Lung microvascular endothelial cell (primary cell): ENCODE measurements at regions not wholly inside any gene's neighbourhood (a gene's known extent, or its start where the extent isn't known, plus 50 kb on each side); places are given as distances from the start of the nearest gene placed in this dataset.
"Not testable (repeated sequence)": the region's sequence is repeated elsewhere in the genome, so short reads cannot be mapped to it uniquely, and the experiment has no call there.

ENCODE experiments used
- DNase-seq, 2 donors: peaks; one replicate each; pipeline versions ENCODE4 v3.0.0 to v3.0.0-alpha.2; 2010; ENCODE audit warnings: low read depth in 2 of 2

DNA sequence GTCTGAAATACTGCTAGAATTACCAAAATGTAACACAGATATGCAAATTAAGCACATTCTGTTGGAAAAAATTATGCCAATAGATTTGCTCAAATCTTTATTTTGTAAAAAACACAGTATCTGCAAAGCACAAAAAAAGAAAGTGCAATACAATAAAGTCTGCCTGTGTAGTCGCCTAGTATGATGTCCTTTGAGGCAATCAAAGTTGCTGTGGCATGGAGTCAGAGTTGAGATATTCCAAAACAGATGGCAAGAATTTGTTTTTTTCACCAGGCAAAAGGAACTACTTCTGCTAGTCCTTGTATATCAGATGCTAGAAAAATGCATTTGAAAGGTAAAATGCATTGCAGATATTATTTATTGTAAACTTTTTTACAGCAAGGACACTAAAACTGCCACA is 531.3 kb upstream of the TMEFF2 start:
- DNase-seq: no peak

DNA sequence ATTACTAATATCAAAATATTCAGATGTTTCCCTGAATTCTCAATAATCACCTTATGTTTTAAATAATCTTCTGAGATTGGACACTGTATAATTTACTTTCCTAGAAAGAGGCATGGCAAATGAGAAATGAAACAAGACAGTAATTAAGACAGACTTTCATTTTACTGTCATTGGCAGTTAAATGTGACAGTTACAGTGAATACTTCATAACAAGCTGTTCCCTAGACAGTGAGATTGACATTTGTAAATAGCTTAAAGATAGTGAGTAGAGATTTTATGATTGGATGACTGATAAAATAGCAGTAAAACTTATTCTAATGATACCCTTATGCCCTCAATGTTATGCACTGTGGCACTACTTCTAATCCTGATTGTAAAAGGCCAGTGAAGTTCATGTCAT is 524.9 kb upstream of the TMEFF2 start:
- DNase-seq: no peak

DNA sequence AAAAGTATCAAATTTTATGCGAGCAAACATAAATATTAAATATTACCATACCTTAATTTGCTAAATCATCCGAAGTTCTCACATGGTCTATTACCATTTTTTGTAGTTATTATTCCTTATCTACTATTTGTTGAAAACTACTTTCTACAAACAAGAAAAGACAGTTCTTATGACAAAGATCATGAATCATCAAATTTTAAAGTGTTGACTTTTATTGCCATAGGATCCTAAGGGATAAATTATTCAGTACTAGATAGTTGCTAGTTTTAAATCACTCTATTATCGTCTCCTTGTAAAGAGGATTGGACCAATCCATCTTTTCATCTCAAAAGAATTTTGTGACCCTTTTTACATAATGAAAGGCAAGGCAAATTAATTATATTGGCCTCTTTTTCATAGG is 523.6 kb upstream of the TMEFF2 start:
- DNase-seq: no peak

DNA sequence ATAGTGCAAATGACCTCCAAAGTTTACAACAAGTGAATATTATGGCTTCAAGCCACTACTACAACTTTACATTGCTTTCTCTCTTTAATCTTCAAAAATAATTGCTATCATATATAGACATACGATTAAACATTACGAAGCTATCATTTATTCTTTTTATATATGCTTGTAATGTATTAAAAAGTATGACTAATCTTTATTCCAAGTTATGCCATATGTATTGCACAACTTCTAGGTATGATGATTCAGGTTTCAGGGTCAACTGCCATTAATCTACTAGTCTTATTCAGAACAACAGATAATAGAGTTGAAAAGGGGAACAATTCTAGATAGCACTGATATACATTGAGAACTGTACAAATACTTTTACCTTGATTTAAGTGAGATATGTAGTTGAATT is 506.2 kb upstream of the TMEFF2 start:
- no peak for DNase-seq

DNA sequence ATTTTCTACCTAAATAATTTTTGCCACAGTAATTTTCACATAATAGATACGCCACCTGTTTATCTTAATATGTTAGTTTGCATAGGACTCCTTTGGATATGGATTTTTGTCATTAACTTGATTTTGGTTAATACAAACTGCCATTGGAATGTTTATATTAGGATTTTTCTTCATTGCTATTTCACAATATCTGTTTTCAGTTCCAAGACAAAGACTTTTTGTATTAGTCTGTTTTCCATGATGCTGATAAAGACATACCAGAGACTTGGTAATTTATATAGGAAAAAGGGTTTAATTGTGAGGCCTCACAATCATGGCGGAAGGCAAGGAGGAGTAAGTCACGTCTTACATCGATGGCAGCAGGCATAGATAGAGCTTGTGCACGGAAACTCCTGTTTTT is 503.1 kb upstream of the TMEFF2 start:
- no peak for DNase-seq

DNA sequence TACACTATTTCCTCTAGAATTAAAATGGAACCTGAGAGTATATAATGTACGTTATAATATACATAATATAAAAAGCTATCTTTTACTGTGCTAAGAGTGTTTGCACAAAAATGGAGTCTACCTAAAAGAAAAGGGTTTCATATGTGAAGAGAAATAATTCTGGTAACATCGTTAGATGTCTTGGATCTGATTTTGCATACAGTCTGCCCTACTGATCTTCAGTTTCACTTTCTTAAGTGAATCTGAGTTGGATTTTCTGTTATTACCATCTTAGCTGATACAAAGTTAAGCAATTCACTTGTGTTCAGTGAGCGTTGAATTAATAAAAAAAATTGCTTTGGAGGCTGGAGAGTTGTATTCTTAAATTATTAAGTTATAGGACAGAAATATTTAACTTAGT is 502.1 kb upstream of the TMEFF2 start:
- DNase-seq: no peak

DNA sequence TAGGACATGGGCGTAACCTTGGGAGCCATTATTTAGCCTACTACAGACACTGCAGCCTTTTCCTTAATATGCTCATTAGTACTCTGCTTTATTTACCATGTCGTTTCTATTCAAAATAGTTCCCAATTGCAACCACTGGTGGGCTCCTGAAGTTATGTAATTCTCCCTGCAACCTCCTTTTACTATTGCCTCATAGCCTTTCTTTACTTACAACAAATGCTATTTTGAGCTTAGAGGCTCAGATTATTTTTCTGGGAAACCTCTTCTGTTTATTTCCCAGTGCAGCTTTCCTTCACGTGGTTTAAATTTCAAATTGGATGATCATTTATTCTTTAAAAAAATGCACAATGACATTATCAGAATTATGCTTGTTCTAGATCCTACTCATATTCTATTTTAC is 492.3 kb upstream of the TMEFF2 start:
- DNase-seq: no peak

DNA sequence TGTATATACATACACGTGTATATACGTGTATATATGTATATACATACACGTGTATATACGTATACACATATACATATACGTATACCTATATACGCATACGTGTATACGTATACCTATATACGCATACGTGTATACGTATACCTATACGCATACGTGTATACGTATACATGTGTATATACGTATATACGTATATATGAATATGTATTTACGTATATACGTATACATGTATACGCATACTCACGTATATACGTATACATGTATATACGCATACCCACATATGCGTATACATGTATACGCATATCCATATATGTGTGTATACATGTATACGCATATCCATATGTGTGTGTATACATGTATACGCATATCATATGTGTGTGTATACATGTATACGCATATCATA is 487.8 kb upstream of the TMEFF2 start:
- DNase-seq: not testable (repeated sequence)

DNA sequence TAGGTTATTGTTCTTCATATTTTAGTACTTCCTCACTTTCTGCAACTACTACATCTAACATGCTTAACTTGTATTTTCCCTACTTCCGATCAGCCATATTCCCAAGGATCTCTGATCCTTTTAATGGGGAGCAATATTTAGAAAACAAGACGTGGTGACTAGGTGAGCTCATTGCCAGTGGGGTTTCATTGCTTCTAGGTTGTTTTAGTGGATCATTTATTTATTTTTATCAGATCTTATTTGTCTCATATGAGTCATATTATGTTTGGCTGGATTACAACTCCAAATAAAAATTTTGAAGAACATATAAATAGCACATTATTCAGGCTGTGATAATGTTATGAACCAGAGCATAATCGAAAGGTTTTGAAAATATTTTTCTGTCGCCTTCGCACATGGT is 480.9 kb upstream of the TMEFF2 start:
- DNase-seq: no peak

DNA sequence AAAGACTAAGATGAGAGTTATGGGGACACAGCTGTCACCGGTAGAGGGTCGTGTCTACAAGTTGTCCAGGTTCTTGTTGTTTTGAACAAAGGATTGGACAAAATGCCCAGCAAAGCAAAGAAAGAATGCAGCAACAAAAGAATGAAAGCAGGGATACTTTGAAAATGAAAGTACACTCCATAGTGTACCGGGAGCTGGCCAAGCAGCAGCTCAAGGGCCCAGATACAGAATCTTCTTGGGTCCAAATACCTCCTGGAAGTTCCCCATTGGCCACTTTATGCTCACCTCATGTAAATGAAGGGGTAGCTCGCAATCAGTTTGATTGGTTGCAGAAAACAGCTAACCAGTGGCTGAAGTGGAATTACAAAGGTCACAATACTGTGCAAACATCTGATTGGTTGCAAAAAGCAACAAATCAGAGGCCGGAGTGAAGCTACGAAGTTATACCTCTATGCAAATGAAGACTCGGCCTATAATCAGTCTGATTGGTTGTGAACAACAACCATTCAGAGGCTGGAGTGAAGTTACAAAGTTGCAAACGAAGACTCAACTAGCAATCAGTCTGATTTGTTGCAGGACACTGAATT is 474.9 kb upstream of the TMEFF2 start:
- no peak for DNase-seq

DNA sequence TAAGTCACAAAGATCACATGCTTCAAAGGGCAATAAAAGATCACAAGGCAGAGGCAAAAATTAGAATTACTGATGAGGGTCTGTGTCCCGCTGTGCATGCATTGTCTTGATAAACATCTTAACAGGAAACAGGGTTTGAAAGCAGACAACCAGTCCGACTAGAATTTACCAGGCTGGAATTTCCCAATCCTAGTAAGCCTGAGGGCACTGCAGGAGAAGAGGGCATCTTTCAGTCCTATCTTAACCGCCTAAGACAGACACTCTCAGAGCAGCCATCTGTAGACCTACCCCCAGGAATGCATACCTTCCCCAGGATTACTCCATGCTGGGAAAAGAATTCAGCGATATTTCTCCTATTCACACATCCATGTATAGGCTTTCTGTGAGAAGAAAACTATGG is 465.8 kb upstream of the TMEFF2 start:
- not testable (repeated sequence) for DNase-seq

DNA sequence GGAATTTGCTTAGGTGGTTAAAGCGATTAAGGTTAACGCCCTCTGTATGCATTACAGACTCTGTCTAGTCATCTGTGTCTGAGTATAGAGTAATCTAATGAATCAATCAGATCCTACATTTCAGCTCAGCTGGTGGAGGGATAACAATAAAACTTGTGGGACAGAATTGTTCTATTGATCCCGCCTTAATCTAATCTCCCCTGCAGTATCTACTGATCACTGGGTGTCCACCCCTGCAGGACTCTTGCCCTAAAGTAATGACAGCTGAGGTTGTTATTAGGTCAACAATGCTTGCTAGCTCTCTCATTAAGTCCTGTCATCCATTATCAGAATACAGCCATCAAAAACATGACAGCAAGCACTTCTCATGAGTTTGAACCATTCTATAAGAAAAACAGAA is 462.6 kb upstream of the TMEFF2 start:
- DNase-seq: no peak

DNA sequence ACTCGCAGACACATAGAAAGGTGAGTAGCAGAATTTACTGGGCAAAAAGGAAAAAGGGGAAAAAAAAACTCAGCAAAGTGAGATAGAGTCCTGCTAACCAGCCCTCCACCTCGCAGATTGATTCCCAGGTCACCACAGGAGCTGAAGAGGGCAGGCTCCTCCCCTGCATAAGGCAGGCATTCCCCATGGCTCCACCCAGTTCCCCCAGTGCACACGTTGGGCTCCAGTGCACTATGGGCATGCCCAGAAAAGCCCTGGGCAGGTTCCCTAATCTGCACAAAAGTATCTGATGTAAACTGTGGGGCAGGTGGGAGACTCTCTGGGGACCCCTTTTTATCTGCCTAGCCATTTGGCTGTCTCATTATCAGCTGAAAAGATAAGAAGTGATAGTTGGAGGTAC is 461.2 kb upstream of the TMEFF2 start:
- no peak for DNase-seq

DNA sequence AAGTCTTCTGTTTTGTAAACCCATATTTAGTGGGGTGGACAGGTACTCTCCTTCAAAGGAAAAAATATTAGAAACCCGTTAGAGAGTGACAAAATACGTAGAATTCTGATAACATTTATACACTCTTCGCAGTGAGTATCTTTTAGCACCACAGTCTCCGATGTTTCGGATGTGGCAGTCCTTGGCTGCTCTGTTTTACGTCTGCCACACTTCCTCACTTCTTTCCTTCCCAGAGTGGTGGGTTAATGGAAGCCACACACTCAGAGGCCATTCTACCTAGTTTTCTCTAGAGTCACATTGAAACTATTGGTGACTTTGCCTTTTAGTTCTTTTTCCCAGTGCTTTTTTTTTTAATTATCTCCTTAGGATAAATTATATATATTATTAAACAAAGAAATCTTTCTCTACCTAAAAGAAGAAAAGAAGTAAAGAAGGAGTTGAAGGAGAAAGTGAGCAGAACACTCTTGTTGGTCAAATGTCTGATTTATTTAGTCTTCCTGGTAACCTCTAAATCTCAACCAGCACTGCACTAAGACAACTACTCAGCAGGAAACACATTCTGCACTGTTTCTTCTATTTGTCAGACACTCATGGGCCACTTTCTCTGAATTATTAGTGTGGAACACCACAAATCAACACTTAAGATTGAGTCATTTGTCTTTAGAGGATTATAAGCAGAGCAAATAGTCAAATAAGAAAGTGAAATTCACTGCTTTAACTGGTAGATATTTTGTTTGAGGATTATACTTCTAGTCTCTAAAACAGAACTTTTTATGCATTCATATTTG is 451.3 kb upstream of the TMEFF2 start:
- no peak for DNase-seq

DNA sequence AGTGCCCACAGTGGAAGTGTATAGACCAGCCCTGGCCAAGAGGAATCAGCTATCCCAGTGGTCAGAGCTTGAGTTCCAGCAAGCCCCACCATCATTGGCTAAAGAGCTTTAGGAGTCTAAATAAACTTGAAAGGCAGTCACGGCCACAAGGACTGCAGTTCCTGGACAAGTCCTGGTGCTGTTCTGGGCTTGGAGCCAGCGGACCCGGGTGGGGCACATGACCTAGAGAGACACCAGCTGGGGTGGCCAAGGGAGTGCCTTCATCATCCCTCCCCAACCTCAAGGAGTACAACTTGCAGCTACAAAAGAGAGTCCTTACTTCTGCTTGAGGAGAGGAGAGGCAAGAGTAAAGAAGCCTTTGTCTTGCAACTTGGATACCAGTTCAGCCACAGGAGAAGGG is 439.8 kb upstream of the TMEFF2 start:
- no peak for DNase-seq

DNA sequence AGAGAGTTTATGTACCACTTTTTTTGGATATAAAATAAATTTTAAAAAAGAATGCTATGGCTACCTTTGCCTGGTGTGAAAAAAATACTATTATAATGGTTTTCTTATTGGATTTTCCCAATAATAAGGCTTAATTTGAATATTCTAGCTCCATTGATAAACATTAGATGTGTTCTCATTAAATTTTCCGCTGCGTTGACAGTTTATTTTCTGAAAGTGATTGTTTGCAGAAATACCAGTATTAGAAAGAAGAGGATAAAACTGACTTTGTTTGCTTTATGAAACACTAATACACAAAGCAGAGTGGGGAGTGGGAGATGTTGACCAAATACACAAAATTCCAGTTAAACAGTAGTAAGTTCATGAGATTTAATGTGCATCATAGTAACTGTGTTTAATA is 433.3 kb upstream of the TMEFF2 start:
- no peak for DNase-seq

DNA sequence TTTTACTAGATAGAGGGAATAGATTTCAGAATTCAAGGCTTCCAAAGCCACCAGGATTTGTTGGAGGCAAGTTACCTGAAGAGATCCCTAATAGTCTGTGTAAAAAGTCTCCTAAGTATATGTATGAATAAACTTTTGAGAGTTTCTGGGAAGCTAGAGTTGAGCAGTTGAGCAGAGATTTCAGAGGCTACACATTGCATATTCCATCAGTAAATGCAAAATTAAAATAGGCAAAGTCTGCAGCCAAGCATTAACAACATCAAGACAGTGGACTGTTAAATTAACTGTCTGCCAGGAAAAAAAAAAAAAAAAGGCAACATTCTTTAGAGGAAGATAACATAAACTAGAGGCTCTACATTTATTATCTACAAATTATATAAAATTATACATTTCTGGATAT is 420.4 kb upstream of the TMEFF2 start:
- DNase-seq: no peak

DNA sequence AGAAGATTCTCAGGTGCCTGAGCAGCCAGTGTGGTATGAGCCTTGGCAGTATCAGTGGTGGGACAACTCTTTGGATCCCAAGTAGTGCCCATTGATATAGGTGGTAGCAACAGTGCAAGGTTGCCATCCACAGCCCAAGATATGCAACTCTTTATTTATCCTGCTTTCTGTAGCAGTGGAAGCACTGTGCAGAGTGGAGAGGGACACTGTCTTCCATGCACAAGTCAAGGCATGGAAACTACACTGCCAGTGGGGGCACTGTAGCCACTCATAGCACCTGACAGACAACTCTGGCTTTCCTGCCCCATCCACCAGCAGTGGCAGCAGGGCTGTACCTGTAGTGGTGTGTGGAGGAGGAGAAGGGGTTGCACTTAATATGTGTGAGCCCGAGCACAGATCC is 409.6 kb upstream of the TMEFF2 start:
- no peak for DNase-seq

DNA sequence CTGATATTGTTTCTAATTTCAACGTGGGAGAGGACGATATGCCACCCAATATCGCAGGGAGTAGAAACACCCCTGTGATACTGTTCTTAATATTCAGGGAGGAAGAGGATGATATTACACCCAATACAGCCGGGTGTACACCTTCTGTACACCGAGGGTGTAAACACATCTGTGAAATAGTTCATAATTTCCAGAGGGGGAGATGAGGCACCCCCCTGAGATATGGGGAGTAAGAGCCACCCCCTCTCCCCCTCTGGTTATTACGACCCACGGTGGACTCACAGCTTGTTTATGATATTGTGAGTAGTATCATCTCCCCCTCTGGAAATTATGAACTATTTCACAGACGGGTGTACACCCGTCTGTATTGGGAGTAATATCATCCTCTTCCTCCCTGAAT is 403.9 kb upstream of the TMEFF2 start:
- DNase-seq: not testable (repeated sequence)

DNA sequence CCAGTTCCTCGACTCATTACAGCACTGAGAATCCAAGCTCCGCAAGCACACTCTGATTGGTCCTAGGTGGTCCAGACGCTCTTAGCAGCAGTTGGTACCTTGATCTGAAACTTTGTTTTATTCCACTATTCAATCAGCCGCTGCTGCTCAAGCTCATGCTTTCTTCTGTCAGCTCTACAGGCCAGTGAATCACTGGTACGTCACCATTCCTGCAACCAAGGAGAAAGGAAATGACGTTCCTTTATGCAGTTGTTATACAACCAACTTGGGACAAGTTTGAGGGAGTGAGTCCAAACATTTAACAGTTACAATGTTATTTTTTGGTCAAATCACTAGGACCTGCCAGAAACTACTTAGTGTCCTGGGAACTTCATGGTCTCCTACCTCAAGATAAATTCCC is 398.8 kb upstream of the TMEFF2 start:
- no peak for DNase-seq

DNA sequence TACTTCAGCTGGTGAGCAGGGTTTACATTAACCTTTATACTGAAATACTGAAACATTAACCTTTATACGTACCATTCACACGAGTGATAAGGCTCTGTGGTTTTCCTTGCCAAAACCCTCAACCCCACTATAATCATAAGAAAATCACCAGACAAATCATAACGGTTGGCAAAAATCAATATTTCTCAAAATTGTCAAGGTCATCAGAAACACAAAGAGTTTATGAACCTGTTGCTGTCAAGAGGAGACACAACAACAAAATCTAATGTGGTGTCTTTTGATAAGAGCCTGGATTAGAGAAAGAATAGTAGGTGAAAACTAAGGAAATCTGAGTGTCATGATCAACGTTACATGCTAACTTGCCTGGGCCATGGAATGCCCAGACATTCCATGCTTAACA is 396.9 kb upstream of the TMEFF2 start:
- DNase-seq: no peak

DNA sequence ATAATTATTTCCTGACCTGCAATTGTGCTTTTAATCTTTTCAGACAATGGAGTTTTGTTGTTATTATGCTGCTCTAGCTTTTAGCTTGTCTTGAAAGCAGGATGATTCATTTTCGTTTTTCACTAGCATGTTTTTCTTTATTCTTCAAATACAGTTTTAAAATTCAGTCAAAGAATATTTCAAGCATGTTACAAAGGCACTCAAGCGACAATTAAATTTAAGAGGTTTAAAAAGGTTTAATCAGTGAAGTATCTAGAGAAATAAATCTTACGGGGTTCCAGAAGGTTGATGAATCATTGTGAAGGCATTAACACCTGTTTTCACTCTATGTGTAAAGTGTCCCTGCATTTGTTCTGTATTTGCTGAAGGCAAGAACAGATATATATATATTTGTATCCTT is 390.7 kb upstream of the TMEFF2 start:
- DNase-seq: no peak

DNA sequence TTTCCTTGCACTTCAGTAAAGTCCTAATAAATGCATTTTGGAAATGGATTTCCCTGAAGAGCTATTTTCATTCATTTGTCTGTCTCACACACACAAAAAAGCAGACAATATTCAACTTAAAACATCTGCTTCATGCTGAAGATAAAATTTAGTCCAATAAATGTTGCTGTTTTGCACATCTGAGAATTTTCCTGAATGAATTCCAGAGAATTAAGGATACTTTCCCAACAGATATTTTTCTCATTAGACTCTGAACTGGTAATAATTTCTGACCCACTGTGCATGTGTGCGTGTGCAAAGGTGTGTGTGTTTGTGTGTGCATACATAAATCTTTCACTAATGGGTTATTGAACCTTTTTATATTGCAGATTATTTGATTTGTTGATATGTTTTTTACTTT is 390.2 kb upstream of the TMEFF2 start:
- DNase-seq: no peak
